ENCODE measurements at regions not wholly inside any gene's neighbourhood (a gene's known extent, or its start where the extent isn't known, plus 50 kb on each side); places are given as distances from the start of the nearest gene placed in this dataset.

DNA sequence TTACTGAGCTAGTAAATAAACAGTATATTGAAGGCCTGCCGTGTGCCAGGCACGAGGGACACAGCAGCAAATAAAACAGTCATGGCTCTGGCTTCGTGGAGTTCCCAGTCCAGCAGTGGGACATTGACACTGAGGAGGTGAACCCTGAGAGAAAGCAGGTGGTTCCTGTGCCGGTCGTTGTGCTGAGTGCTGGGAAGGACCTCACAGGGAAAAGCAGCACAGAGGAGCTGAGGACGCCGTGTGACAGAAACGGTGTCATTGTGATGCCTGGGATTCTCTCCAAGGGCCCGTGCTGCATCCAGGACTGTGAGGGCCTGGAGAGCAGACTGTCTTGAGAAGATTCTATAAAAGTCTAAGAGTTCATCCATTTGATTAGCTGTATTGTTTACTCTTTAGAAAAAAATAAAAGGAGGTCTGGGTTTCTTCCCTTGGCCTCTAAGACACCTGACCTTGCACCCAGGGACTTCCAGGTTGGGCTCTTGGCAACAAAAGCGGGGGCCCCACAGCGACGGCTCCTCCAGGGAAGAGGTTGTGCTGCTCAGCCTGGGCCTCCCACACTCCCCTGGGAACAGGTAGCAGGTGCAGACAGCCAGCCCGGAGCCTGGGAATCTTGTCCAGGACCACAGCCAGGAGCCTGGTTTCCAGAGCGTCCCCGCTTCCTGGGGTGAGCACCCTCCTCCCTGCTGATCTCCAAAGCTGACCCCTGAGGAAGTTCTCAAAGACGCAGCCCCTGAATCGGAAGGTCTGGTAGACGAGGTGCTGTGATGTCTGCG, 251.2 kb upstream of the PMEPA1 start:
- TF ChIP-seq, protein P1, sequence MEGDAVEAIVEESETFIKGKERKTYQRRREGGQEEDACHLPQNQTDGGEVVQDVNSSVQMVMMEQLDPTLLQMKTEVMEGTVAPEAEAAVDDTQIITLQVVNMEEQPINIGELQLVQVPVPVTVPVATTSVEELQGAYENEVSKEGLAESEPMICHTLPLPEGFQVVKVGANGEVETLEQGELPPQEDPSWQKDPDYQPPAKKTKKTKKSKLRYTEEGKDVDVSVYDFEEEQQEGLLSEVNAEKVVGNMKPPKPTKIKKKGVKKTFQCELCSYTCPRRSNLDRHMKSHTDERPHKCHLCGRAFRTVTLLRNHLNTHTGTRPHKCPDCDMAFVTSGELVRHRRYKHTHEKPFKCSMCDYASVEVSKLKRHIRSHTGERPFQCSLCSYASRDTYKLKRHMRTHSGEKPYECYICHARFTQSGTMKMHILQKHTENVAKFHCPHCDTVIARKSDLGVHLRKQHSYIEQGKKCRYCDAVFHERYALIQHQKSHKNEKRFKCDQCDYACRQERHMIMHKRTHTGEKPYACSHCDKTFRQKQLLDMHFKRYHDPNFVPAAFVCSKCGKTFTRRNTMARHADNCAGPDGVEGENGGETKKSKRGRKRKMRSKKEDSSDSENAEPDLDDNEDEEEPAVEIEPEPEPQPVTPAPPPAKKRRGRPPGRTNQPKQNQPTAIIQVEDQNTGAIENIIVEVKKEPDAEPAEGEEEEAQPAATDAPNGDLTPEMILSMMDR (IDR thresholded peaks at IDR 0.05; ENCODE audit: control extremely low read depth, extremely low read depth, low read depth, missing control alignments), result no peak
- no peak for DNase-seq (ENCODE audit: extremely low spot score)
- POLR2A ChIA-PET, result no interaction called here
- CTCF ChIA-PET, result no interaction called here

DNA sequence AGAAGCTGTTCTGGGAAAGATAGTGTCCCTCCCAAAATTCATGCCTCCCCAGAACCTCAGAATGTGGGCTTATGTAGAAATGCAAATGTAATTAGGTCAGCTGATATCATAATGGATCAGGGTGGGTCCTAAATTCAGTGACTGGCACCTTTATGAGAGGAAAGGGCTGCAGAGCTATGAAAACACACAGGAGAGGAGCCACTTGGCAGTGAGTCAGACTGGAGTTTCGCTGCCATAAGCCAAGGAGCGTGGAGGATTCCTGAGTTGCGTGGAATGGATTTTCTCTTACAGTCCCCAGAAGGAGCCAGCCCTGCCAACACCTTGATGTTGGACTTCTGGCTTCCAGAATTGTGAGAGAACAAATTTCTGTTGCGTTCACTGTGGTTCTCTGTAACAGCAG, 249.8 kb upstream of the PMEPA1 start:
- TF ChIP-seq, protein P1 (IDR thresholded peaks at IDR 0.05; ENCODE audit: control extremely low read depth, extremely low read depth, low read depth, missing control alignments), result no peak
- ChIA-PET POLR2A (no interaction called here), CTCF (no interaction called here)
- no peak for DNase-seq (ENCODE audit: extremely low spot score)

DNA sequence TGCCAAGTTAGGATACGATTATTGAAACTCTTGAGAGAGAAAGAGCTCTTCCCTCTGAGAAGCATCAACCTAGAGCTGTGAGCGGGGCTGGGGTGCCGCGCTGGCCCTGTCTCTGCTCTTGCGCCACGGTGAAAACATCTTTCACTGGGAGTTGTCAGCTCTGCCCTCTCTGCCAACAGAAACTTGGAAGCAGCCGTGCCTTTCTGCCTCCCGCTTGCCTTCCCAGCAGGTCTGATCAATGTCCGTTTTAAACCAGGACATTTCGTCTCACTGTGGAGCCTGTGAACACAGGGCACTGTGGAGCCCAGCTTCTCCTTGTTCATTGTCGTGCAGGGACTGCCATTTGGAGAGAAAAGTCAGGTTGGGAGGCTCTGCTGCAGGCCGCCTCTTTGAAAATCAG, 249.2 kb upstream of the PMEPA1 start:
- POLR2A ChIA-PET, result no interaction called here
- DNase-seq (ENCODE audit: extremely low spot score), result no peak
- CTCF ChIA-PET, result no interaction called here
- TF ChIP-seq, protein P1 (IDR thresholded peaks at IDR 0.05; ENCODE audit: control extremely low read depth, extremely low read depth, low read depth, missing control alignments), result no peak

DNA sequence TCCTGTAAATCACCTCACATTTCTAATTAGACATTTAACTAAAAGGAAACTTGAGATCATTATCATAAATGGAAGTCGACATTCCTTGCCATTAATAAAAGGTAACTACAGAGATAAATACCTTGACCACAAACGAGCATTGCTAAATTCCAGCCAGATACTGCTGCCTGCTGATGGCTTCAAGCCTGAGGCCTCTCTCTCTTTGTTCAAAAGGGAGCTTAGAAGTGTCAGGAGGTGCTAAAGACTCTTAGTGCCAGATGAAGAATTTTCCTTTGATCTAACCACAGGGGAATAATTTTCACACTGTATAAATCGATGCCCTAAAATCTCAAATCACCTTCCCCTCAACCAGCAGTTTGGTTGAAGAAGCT, 248.2 kb upstream of the PMEPA1 start:
- CTCF ChIA-PET, result no interaction called here
- POLR2A ChIA-PET, result no interaction called here
- TF ChIP-seq, protein P1 (IDR thresholded peaks at IDR 0.05; ENCODE audit: control extremely low read depth, extremely low read depth, low read depth, missing control alignments), result no peak
- no peak for DNase-seq (ENCODE audit: extremely low spot score)

DNA sequence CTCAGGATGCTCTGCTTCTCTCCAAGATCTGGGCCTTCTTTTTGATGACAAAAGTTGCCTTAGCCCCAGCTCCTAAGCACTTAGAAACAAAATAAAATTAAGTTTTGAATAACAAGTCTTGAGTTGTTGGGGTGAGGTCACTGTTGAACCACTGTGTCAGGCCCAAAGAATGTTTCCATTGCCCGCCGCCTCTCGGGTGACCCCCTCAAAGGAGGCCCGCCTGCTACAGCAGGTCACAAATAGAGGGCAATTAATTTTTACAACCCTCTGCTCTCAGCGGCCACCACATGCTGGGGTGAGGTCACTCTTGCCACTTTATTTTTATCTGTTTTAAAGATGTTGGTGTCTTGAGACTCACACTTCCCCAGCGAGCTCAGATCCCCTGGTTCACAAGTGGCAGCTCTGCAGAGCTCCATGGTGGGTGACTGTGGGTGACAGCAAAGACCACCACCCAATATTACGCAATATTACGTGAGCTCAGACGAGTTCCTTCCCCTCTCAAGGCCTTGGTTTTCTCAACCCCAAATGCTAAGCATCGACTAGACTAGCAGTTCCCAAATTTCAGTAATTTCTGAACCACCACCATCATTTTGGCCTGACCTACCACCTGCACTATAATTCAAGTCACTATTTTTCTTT, 247.7 kb upstream of the PMEPA1 start:
- DNase-seq (ENCODE audit: extremely low spot score), result no peak
- ChIA-PET CTCF (no interaction called here), POLR2A (no interaction called here)
- TF ChIP-seq, protein P1 (IDR thresholded peaks at IDR 0.05; ENCODE audit: control extremely low read depth, extremely low read depth, low read depth, missing control alignments), result no peak

DNA sequence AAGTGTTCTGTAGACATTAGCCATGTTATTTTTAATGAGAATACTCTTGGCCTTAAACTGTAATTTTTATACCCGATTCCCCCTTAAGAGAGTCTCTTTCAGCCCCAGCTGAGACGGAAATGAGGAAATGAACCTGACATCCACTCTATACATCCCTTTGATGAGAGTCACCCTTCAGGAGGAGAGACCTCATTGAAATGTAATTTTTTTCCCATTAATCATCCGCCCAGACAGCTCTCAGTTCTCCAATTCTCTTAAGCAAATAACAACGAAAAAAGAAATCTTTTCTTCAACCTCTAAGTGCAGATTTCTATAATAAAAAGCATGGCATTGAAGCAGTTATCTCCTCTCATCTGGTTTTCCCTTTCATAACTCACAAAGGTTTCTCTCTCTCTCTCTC, 243.8 kb upstream of the PMEPA1 start:
- CTCF ChIA-PET, result no interaction called here
- POLR2A ChIA-PET, result no interaction called here
- no peak for DNase-seq (ENCODE audit: extremely low spot score)
- TF ChIP-seq, protein P1 (IDR thresholded peaks at IDR 0.05; ENCODE audit: control extremely low read depth, extremely low read depth, low read depth, missing control alignments), result no peak

Measured in GM10248 (cell line).